ENCODE measurements at regions not wholly inside any gene's neighbourhood (a gene's known extent, or its start where the extent isn't known, plus 50 kb on each side); places are given as distances from the start of the nearest gene placed in this dataset.
A peak's percentile ranks its signal among the peaks of the same experiment; 100 is the strongest.
"Not testable (repeated sequence)": the region's sequence is repeated elsewhere in the genome, so short reads cannot be mapped to it uniquely, and the experiment has no call there.

GRCh38 chr5:60546207-60546606 lies 153.8 kb downstream of the DEPDC1B start:
- no peak for DNase-seq

GRCh38 chr5:60545551-60545950 lies 154.4 kb downstream of the DEPDC1B start:
- no peak for DNase-seq

GRCh38 chr5:60544142-60544541 lies 155.8 kb downstream of the DEPDC1B start:
- no peak for DNase-seq

- no peak for DNase-seq
Measured at GRCh38 chr5:60541980-60542379, 158.0 kb downstream of the DEPDC1B start.

GRCh38 chr5:60540856-60541805 lies 158.8 kb downstream of the DEPDC1B start:
- DNase-seq = peak; percentile 11

- no peak for DNase-seq
Measured at GRCh38 chr5:60538955-60539866, 160.8 kb downstream of the DEPDC1B start.

GRCh38 chr5:60538426-60538825 lies 161.5 kb downstream of the DEPDC1B start:
- DNase-seq = no peak

- DNase-seq = no peak
Measured at GRCh38 chr5:60535951-60536350, 164.0 kb downstream of the DEPDC1B start.

GRCh38 chr5:60535198-60535597 lies 164.8 kb downstream of the DEPDC1B start:
- no peak for DNase-seq

- no peak for DNase-seq
Measured at GRCh38 chr5:60533789-60534188, 166.2 kb downstream of the DEPDC1B start.

GRCh38 chr5:60532796-60533195 lies 167.2 kb downstream of the DEPDC1B start:
- not testable (repeated sequence) for DNase-seq

GRCh38 chr5:60530144-60530848 lies 169.7 kb downstream of the DEPDC1B start:
- DNase-seq = not testable (repeated sequence)

GRCh38 chr5:60529001-60529400 lies 171.0 kb downstream of the DEPDC1B start:
- DNase-seq = no peak

- no peak for DNase-seq
Measured at GRCh38 chr5:60527072-60527471, 172.9 kb downstream of the DEPDC1B start.

GRCh38 chr5:60526336-60526875 lies 173.6 kb downstream of the DEPDC1B start:
- no peak for DNase-seq

GRCh38 chr5:60522292-60522905 lies 177.6 kb downstream of the DEPDC1B start:
- no peak for DNase-seq

GRCh38 chr5:60521376-60522291 lies 178.3 kb downstream of the DEPDC1B start:
- DNase-seq = no peak

- no peak for DNase-seq
Measured at GRCh38 chr5:60520451-60521227, 179.3 kb downstream of the DEPDC1B start.

- DNase-seq = no peak
Measured at GRCh38 chr5:60519372-60519771, 180.6 kb downstream of the DEPDC1B start.

GRCh38 chr5:60517850-60518249 lies 182.1 kb downstream of the DEPDC1B start:
- no peak for DNase-seq

All from GOT3 (cell line).